ENCODE measurements at regions not wholly inside any gene's neighbourhood (a gene's known extent, or its start where the extent isn't known, plus 50 kb on each side); places are given as distances from the start of the nearest gene placed in this dataset.

GRCh38 chr13:79990048-79990447 lies 350.9 kb downstream of the SPRY2 start:
- TF ChIP-seq, protein P1, sequence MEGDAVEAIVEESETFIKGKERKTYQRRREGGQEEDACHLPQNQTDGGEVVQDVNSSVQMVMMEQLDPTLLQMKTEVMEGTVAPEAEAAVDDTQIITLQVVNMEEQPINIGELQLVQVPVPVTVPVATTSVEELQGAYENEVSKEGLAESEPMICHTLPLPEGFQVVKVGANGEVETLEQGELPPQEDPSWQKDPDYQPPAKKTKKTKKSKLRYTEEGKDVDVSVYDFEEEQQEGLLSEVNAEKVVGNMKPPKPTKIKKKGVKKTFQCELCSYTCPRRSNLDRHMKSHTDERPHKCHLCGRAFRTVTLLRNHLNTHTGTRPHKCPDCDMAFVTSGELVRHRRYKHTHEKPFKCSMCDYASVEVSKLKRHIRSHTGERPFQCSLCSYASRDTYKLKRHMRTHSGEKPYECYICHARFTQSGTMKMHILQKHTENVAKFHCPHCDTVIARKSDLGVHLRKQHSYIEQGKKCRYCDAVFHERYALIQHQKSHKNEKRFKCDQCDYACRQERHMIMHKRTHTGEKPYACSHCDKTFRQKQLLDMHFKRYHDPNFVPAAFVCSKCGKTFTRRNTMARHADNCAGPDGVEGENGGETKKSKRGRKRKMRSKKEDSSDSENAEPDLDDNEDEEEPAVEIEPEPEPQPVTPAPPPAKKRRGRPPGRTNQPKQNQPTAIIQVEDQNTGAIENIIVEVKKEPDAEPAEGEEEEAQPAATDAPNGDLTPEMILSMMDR (IDR thresholded peaks at IDR 0.05): no peak
- TF ChIP-seq POLR2A (IDR thresholded peaks at IDR 0.05) (no peak), EP300 (IDR thresholded peaks at IDR 0.05; ENCODE audit: low read depth) (no peak)

Data from transverse colon (tissue), 3 donors.